ENCODE measurements at regions not wholly inside any gene's neighbourhood (a gene's known extent, or its start where the extent isn't known, plus 50 kb on each side); places are given as distances from the start of the nearest gene placed in this dataset.
"Not testable (repeated sequence)": the region's sequence is repeated elsewhere in the genome, so short reads cannot be mapped to it uniquely, and the experiment has no call there.

- DNase-seq: no peak
- TF ChIP-seq GATA1 (IDR thresholded peaks at IDR 0.05; ENCODE audit: low read depth, low read length) (no peak), POLR2A (IDR thresholded peaks at IDR 0.05; ENCODE audit: low read length) (no peak)
Measured at GRCh38 chr15:24394303-24394702, 281.3 kb upstream of the NPAP1 start.

- DNase-seq: not testable (repeated sequence)
Measured at GRCh38 chr15:24412649-24413048, 262.9 kb upstream of the NPAP1 start.

GRCh38 chr15:24426286-24427054, 249.1 kb upstream of the NPAP1 start:
- not testable (repeated sequence) for DNase-seq

- not testable (repeated sequence) for DNase-seq
Measured at GRCh38 chr15:24427055-24427400, 248.5 kb upstream of the NPAP1 start.

GRCh38 chr15:24435075-24435820, 240.3 kb upstream of the NPAP1 start:
- not testable (repeated sequence) for DNase-seq

GRCh38 chr15:24437270-24437669, 238.3 kb upstream of the NPAP1 start:
- not testable (repeated sequence) for DNase-seq

GRCh38 chr15:24437735-24438134, 237.8 kb upstream of the NPAP1 start:
- not testable (repeated sequence) for DNase-seq

- DNase-seq: not testable (repeated sequence)
Measured at GRCh38 chr15:24477107-24478025, 198.2 kb upstream of the NPAP1 start.

- not testable (repeated sequence) for DNase-seq
Measured at GRCh38 chr15:24485885-24486567, 189.5 kb upstream of the NPAP1 start.

- DNase-seq: not testable (repeated sequence)
Measured at GRCh38 chr15:24488164-24488907, 187.2 kb upstream of the NPAP1 start.

GRCh38 chr15:24505216-24505615, 170.4 kb upstream of the NPAP1 start:
- not testable (repeated sequence) for DNase-seq

- not testable (repeated sequence) for DNase-seq
Measured at GRCh38 chr15:24509714-24510113, 165.9 kb upstream of the NPAP1 start.

GRCh38 chr15:24511598-24511997, 164.0 kb upstream of the NPAP1 start:
- not testable (repeated sequence) for DNase-seq

- not testable (repeated sequence) for DNase-seq
Measured at GRCh38 chr15:24518772-24519171, 156.8 kb upstream of the NPAP1 start.

GRCh38 chr15:24531235-24531634, 144.3 kb upstream of the NPAP1 start:
- DNase-seq: not testable (repeated sequence)

- not testable (repeated sequence) for DNase-seq
Measured at GRCh38 chr15:24534032-24534431, 141.5 kb upstream of the NPAP1 start.

GRCh38 chr15:24557281-24557680, 118.3 kb upstream of the NPAP1 start:
- DNase-seq: not testable (repeated sequence)
